SK-N-SH (cell line): ENCODE measurements at regions not wholly inside any gene's neighbourhood (a gene's known extent, or its start where the extent isn't known, plus 50 kb on each side); places are given as distances from the start of the nearest gene placed in this dataset.

ENCODE experiments used
- CTCF ChIA-PET: fragments of 300-600, 350-600 bp; formaldehyde crosslinking; extraction: SDS; loops from one replicate; lab custom pipeline; 2021; lab: Yijun Ruan, JAX
- POLR2A ChIA-PET: fragments of 350-600 bp; sonication (Branson Sonifier 250); formaldehyde crosslinking; extraction: SDS; loops from one replicate; lab custom pipeline; 2020; ENCODE audit warnings: antibody characterized with exemption, inconsistent platforms; lab: Yijun Ruan, JAX
- DNase-seq: peaks from one replicate; pipeline ENCODE4 v3.0.0; 2012
- H2AFZ ChIP-seq: fragments of 200-600 bp; sonication (generic); 2 replicates; pipeline ENCODE4 v1.8.1; 2016; ENCODE audit warnings: antibody characterized with exemption, mild to moderate bottlenecking, low read depth
- H3F3A ChIP-seq: fragments of 200-600 bp; sonication (generic); replicated peaks from 2 replicates; pipeline ENCODE3; 2016; ENCODE audit warnings: antibody characterized with exemption, mild to moderate bottlenecking; ENCODE audit not compliant: insufficient read depth
- H3K27ac ChIP-seq, 2 experiments: fragments of 200-500 bp in 1 of 2; fragments of 200-600 bp in 1 of 2; sonication (Bioruptor generic) in 1 of 2; sonication (generic), shearing (Covaris generic) in 1 of 2; 2 replicates each; pipeline versions ENCODE4 v1.5.1 to v1.6.1; 2014 to 2016; ENCODE audit warnings: low read depth in 2 of 2, inconsistent platforms in 1 of 2, low read length in 1 of 2, mild to moderate bottlenecking in 1 of 2, mixed read lengths in 1 of 2
- H3K27me3 ChIP-seq: fragments of 200-600 bp; sonication (generic), shearing (Covaris generic); 2 replicates; pipeline ENCODE4 v1.6.1; 2016; ENCODE audit warnings: mixed run types; ENCODE audit not compliant: insufficient read depth
- H3K36me3 ChIP-seq, 2 experiments: fragments of 200-500 bp in 1 of 2; fragments of 200-600 bp in 1 of 2; sonication (Bioruptor generic) in 1 of 2; sonication (generic) in 1 of 2; replicated peaks in 1 of 2; 2 replicates each; pipeline versions ENCODE3 to v1.5.1; 2014 to 2016; ENCODE audit warnings: low read length in 1 of 2, mild to moderate bottlenecking in 1 of 2; ENCODE audit not compliant: insufficient read depth in 2 of 2, control insufficient read depth in 1 of 2
- H3K4me1 ChIP-seq, 2 experiments: fragments of 200-500 bp in 1 of 2; fragments of 200-600 bp in 1 of 2; sonication (Bioruptor generic) in 1 of 2; sonication (generic), shearing (Covaris generic) in 1 of 2; 2 replicates each; pipeline versions ENCODE4 v1.5.1 to v1.6.1; 2014 to 2016; ENCODE audit warnings: low read depth in 1 of 2, low read length in 1 of 2, mixed run types in 1 of 2; ENCODE audit not compliant: insufficient read depth in 2 of 2, control insufficient read depth in 1 of 2
- H3K4me2 ChIP-seq: fragments of 200-600 bp; sonication (generic), shearing (Covaris generic); 2 replicates; pipeline ENCODE4 v1.6.1; 2017; ENCODE audit warnings: mixed run types
- H3K4me3 ChIP-seq, 2 experiments: fragments of 200-500 bp in 1 of 2; fragments of 200-600 bp in 1 of 2; sonication (Bioruptor generic) in 1 of 2; sonication (generic), shearing (Covaris generic) in 1 of 2; 2 replicates each; pipeline versions ENCODE4 v1.5.1 to v1.8.1; 2014 to 2016; ENCODE audit warnings: low read depth in 2 of 2, inconsistent platforms in 1 of 2, low read length in 1 of 2, mild to moderate bottlenecking in 1 of 2, mixed read lengths in 1 of 2, moderate library complexity in 1 of 2
- H3K79me2 ChIP-seq: fragments of 200-600 bp; sonication (generic); 2 replicates; pipeline ENCODE4 v1.8.1; 2017; ENCODE audit warnings: mild to moderate bottlenecking; ENCODE audit not compliant: insufficient read depth
- H3K9ac ChIP-seq: fragments of 200-600 bp; sonication (generic); 2 replicates; pipeline ENCODE4 v1.6.1; 2017; ENCODE audit warnings: mixed run types
- H3K9me2 ChIP-seq: fragments of 200-600 bp; sonication (generic); 2 replicates; pipeline ENCODE4 v1.6.1; 2017; ENCODE audit warnings: mixed run types
- H3K9me3 ChIP-seq: fragments of 200-600 bp; sonication (generic); 2 replicates; pipeline ENCODE4 v1.6.1; 2017; ENCODE audit warnings: mixed run types, mild to moderate bottlenecking, moderate library complexity
- H4K20me1 ChIP-seq: fragments of 200-600 bp; sonication (generic); 2 replicates; pipeline ENCODE4 v1.6.1; 2017; ENCODE audit warnings: mild to moderate bottlenecking, mixed run types; ENCODE audit not compliant: insufficient read depth
- CTCF ChIP-seq: fragments of 200-600 bp; sonication (generic); IDR thresholded peaks from 2 replicates; pipeline ENCODE4 v1.6.1; 2017; ENCODE audit warnings: antibody characterized with exemption, mild to moderate bottlenecking, moderate library complexity
- ELF1 ChIP-seq: IDR thresholded peaks from 2 replicates; pipeline ENCODE4 v1.4.0; 2012
- EP300 ChIP-seq, 2 experiments: IDR thresholded peaks; 2 replicates each; pipeline versions ENCODE4 v1.4.0 to v1.6.1; 2012; ENCODE audit warnings: borderline replicate concordance in 1 of 2, low read depth in 1 of 2, low read length in 1 of 2
- GABPA ChIP-seq: IDR thresholded peaks from 2 replicates; pipeline ENCODE4 v1.4.0; 2012; ENCODE audit warnings: low read depth, mild to moderate bottlenecking
- GATA2 ChIP-seq: sonication (generic); formaldehyde crosslinking; IDR thresholded peaks from 2 replicates; pipeline ENCODE4 v1.5.0; 2020; ENCODE audit warnings: mild to moderate bottlenecking, missing genetic modification reagents
- JUND ChIP-seq: IDR thresholded peaks from 2 replicates; pipeline ENCODE4 v1.4.0; 2012
- MAX ChIP-seq: IDR thresholded peaks from 2 replicates; pipeline ENCODE4 v1.4.0; 2012; ENCODE audit warnings: low read depth
- MXI1 ChIP-seq: IDR thresholded peaks from 2 replicates; pipeline ENCODE4 v1.6.1; 2012; ENCODE audit warnings: mild to moderate bottlenecking, low read depth, low read length, improper control_type of control experiment
- NFIC ChIP-seq: IDR thresholded peaks from 2 replicates; pipeline ENCODE4 v1.4.0; 2012; ENCODE audit warnings: borderline replicate concordance
- NRF1 ChIP-seq: IDR thresholded peaks from 2 replicates; pipeline ENCODE4 v1.6.1; 2012; ENCODE audit warnings: low read depth, mild to moderate bottlenecking, low read length
- PBX3 ChIP-seq: IDR thresholded peaks from 2 replicates; pipeline ENCODE4; 2012
- POLR2AphosphoS5 ChIP-seq: IDR thresholded peaks from 2 replicates; pipeline ENCODE4 v1.6.1; 2012; ENCODE audit warnings: low read depth, low read length
- RCOR1 ChIP-seq: fragments of 150-350 bp; IDR thresholded peaks from 2 replicates; pipeline ENCODE4 v1.6.1; 2017; ENCODE audit warnings: antibody characterized with exemption, low read length
- RFX5 ChIP-seq: IDR thresholded peaks from 2 replicates; pipeline ENCODE4 v1.6.1; 2012; ENCODE audit warnings: mild to moderate bottlenecking, improper control_type of control experiment, low read length
- SMC3 ChIP-seq: IDR thresholded peaks from 2 replicates; pipeline ENCODE4 v1.6.1; 2012; ENCODE audit warnings: low read depth, low read length, improper control_type of control experiment
- TAF1 ChIP-seq: IDR thresholded peaks from 2 replicates; pipeline ENCODE4 v1.6.1; 2012; ENCODE audit warnings: low read depth, mild to moderate bottlenecking, low read length, moderate library complexity, borderline replicate concordance
- YY1 ChIP-seq: IDR thresholded peaks from 2 replicates; pipeline ENCODE4 v1.4.0; 2012; ENCODE audit warnings: low read depth, mild to moderate bottlenecking
- ZBTB33 ChIP-seq: IDR thresholded peaks from 2 replicates; pipeline ENCODE4 v1.4.0; 2012; ENCODE audit warnings: low read depth, borderline replicate concordance
- WGBS: methylation state at CpG from one replicate; pipeline ENCODE4 v1.1.6; 2017; ENCODE audit warnings: low lambda C conversion rate; 5-methylcytosine and 5-hydroxymethylcytosine counted together

- H3K9me3 ChIP-seq, result no peaks in the 10 kb centered on the region
- DNase-seq, result no peak
- 80% methylated on average over 6 of the region's 6 CpGs for WGBS
- H3K79me2 ChIP-seq, result no peaks in the 10 kb centered on the region
- H4K20me1 ChIP-seq, result no peaks in the 10 kb centered on the region
- H2AFZ ChIP-seq, result no peak overlapping the region
- H3K4me3 ChIP-seq, result no peak overlapping the region
- H3F3A ChIP-seq, result no peaks in the 10 kb centered on the region
- no peaks in the 10 kb centered on the region for H3K4me1 ChIP-seq
- no peak overlapping the region for H3K9ac ChIP-seq
- no peaks in the 10 kb centered on the region for H3K9me2 ChIP-seq
- ChIA-PET CTCF (no interaction called here), POLR2A (no interaction called here)
- no peak overlapping the region for H3K4me2 ChIP-seq
- no peak overlapping the region for H3K27ac ChIP-seq
- no peaks in the 10 kb centered on the region for H3K27me3 ChIP-seq
- TF ChIP-seq CTCF (no peak), EP300 (IDR thresholded peaks at IDR 0.05; ENCODE audit: borderline replicate concordance in 1 of 2, low read depth in 1 of 2, low read length in 1 of 2) (no peak), GATA2 (CRISPR knock-in tag) (no peak), RCOR1 (no peak), NRF1 (no peak), POLR2AphosphoS5 (no peak), ZBTB33 (no peak), SMC3 (no peak), ELF1 (no peak), RFX5 (no peak), PBX3 (no peak), YY1 (no peak), MAX (no peak)
- no peaks in the 10 kb centered on the region for H3K36me3 ChIP-seq
Observed at GRCh38 chr11:104365676-104366075, 201.7 kb upstream of the PDGFD start.

GRCh38 chr11:104361975-104362374 lies 198.0 kb upstream of the PDGFD start:
- Histone ChIP-seq H3K9ac (no peak overlapping the region), H3K9me3 (no peaks in the 10 kb centered on the region), H3K4me3 (no peak overlapping the region), H3K4me2 (no peak overlapping the region), H2AFZ (no peak overlapping the region), H3K79me2 (no peaks in the 10 kb centered on the region), H3K9me2 (no peaks in the 10 kb centered on the region), H3K27me3 (no peaks in the 10 kb centered on the region), H4K20me1 (no peaks in the 10 kb centered on the region), H3K4me1 (no peaks in the 10 kb centered on the region), H3K36me3 (no peaks in the 10 kb centered on the region), H3F3A (no peaks in the 10 kb centered on the region), H3K27ac (no peak overlapping the region)
- ChIA-PET CTCF (no interaction called here), POLR2A (no interaction called here)
- DNase-seq, result no peak
- WGBS, result 94% methylated on average over 1 of the region's 1 CpG
- no peak for TF ChIP-seq GATA2 (CRISPR knock-in tag)
- TF ChIP-seq NFIC, result no peak
- TF ChIP-seq ZBTB33, result no peak
- TF ChIP-seq EP300 (IDR thresholded peaks at IDR 0.05; ENCODE audit: borderline replicate concordance in 1 of 2, low read depth in 1 of 2, low read length in 1 of 2), result no peak
- no peak for TF ChIP-seq MXI1
- no peak for TF ChIP-seq TAF1
- TF ChIP-seq CTCF, result no peak
- TF ChIP-seq PBX3, result no peak
- no peak for TF ChIP-seq GABPA
- no peak for TF ChIP-seq JUND
